Natural killer cell (primary cell): ENCODE measurements at regions not wholly inside any gene's neighbourhood (a gene's known extent, or its start where the extent isn't known, plus 50 kb on each side); places are given as distances from the start of the nearest gene placed in this dataset.

Experiments
- ATAC-seq, 3 donors: fragments of 150-1000 bp in 2 of 3; fragments of 200-7000 bp in 1 of 3; cut with Tn5 transposase; 1 replicate in 1 of 3; 2 replicates in 2 of 3; pipeline ENCODE4 v1.10.0; 2021; ENCODE audit warnings: mild to moderate bottlenecking in 2 of 3, moderate library complexity in 2 of 3
- DNase-seq, 2 donors: peaks; one replicate each; pipeline versions ENCODE4 v3.0.0 to v3.0.0-alpha.2; 2013 to 2021; ENCODE audit warnings: mixed read lengths in 1 of 2
- H3K27ac ChIP-seq: one replicate; pipeline ENCODE4 v1.5.1; 2013; ENCODE audit warnings: mild to moderate bottlenecking, low read length
- H3K27me3 ChIP-seq: one replicate; pipeline ENCODE4 v1.6.1; 2013; ENCODE audit warnings: low read length; ENCODE audit not compliant: control insufficient read depth, insufficient read depth
- H3K36me3 ChIP-seq: one replicate; pipeline ENCODE4 v1.6.1; 2013; ENCODE audit warnings: low read length; ENCODE audit not compliant: control insufficient read depth, insufficient read depth
- H3K4me1 ChIP-seq: one replicate; pipeline ENCODE4 v1.6.1; 2013; ENCODE audit warnings: low read length; ENCODE audit not compliant: control insufficient read depth, insufficient read depth
- H3K4me3 ChIP-seq: one replicate; pipeline ENCODE4 v1.5.1; 2013; ENCODE audit warnings: low read length
- H3K9me3 ChIP-seq: one replicate; pipeline ENCODE4 v1.6.1; 2013; ENCODE audit warnings: low read length; ENCODE audit not compliant: control insufficient read depth, insufficient read depth
- H3K27ac Mint-ChIP-seq, 2 donors: one replicate each; pipeline ENCODE4 v1.8.0; 2022; ENCODE audit warnings: mild to moderate bottlenecking in 2 of 2, mixed read lengths in 2 of 2, moderate library complexity in 1 of 2
- H3K27me3 Mint-ChIP-seq, 2 donors: one replicate each; pipeline ENCODE4 v1.8.0; 2022; ENCODE audit warnings: low read depth in 2 of 2, mixed read lengths in 2 of 2
- H3K36me3 Mint-ChIP-seq: one replicate; pipeline ENCODE4 v1.8.0; 2022; ENCODE audit warnings: mixed read lengths
- H3K4me1 Mint-ChIP-seq, 2 donors: one replicate each; pipeline ENCODE4 v1.8.0; 2022; ENCODE audit warnings: mixed read lengths in 2 of 2
- H3K4me3 Mint-ChIP-seq: one replicate; pipeline ENCODE4 v1.8.0; 2022; ENCODE audit warnings: mild to moderate bottlenecking, moderate library complexity, mixed read lengths
- H3K9me3 Mint-ChIP-seq, 2 donors: one replicate each; pipeline ENCODE4 v1.8.0; 2022; ENCODE audit warnings: mixed read lengths in 2 of 2
- CTCF ChIP-seq: fragments of 200-600 bp; IDR thresholded peaks from one replicate; pipeline ENCODE4 v1.8.0; 2022; ENCODE audit warnings: antibody characterized with exemption
- WGBS: methylation state at CpG from one replicate; pipeline ENCODE4 v1.1.7; 2013; ENCODE audit warnings: missing lambda C conversion rate; ENCODE audit not compliant: insufficient coverage; 5-methylcytosine and 5-hydroxymethylcytosine counted together
- intact Hi-C: fragments of 100-400 bp; cut with micrococcal nuclease; formaldehyde crosslinking; loops from one replicate; pipeline ENCODE4 v1.14.2; 2022

GRCh38 chrY:13756615-13757014 is 52.9 kb downstream of the TMSB4Y start:
- Mint-ChIP-seq H3K27ac (no peak overlapping the region), H3K9me3 (no peaks in the 10 kb centered on the region), H3K4me1 (peaks cover 0 to 4% of the 10 kb centered on the region in 2 donors), H3K36me3 (no peaks in the 10 kb centered on the region), H3K4me3 (no peak overlapping the region), H3K27me3 (no peaks in the 10 kb centered on the region)
- no peaks in the 10 kb centered on the region for H3K36me3 ChIP-seq
- TF ChIP-seq CTCF, result no peak
- no peak overlapping the region for H3K27ac ChIP-seq
- H3K27me3 ChIP-seq, result no peaks in the 10 kb centered on the region
- peaks cover 7% of the 10 kb centered on the region for H3K4me1 ChIP-seq
- H3K9me3 ChIP-seq, result no peaks in the 10 kb centered on the region
- no peak overlapping the region for H3K4me3 ChIP-seq
- intact Hi-C loops, result no loop called here
- WGBS, result no CpG with 5 or more reads among the region's 1 CpG
- ATAC-seq (no peak), DNase-seq (no peak)

- Mint-ChIP-seq H3K4me3 (no peak overlapping the region), H3K27me3 (no peaks in the 10 kb centered on the region), H3K4me1 (no peaks in the 10 kb centered on the region), H3K36me3 (no peaks in the 10 kb centered on the region), H3K9me3 (no peaks in the 10 kb centered on the region), H3K27ac (no peak overlapping the region)
- Histone ChIP-seq H3K4me3 (no peak overlapping the region), H3K27ac (no peak overlapping the region), H3K36me3 (no peaks in the 10 kb centered on the region), H3K4me1 (no peaks in the 10 kb centered on the region), H3K9me3 (no peaks in the 10 kb centered on the region), H3K27me3 (no peaks in the 10 kb centered on the region)
- ATAC-seq (no peak), DNase-seq (no peak)
- 100% methylated on average over 6 of the region's 6 CpGs for WGBS
- intact Hi-C loops, result no loop called here
- TF ChIP-seq CTCF, result no peak
Observed at GRCh38 chrY:13766040-13766439, 62.3 kb downstream of the TMSB4Y start.

DNA sequence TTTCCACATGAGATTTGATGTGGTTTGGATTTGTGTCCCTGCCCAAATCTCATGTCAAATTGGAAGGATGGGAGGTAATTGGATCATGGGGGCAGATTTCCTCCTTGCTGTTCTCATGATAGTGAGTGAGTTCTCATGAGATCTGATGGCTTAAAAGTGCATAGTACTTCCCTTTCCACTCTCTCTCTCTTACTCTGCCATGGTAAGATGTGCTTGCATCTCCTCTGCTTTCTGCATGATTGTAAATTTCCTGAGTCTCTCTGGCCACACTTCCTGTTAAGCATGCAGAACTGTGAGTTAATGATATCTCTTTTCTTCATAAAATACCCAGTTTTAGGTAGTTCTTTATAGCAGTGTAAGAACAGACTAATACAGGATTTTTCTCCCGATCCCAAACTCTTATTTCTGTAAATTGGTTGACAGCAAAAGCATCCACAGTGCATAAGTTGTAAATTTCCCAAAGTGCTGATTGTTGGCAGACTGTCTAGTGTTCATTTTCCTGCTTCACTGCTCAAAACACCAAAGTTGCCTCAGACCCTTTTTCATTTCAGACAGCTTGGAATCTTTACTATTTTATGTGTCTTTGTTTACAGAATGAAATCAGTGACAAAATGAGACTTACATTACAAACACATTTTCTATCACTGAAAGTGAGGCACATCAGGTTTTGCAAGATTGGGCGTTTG is 86.6 kb downstream of the TMSB4Y start:
- H3K4me3 ChIP-seq, result no peak overlapping the region
- intact Hi-C loops, result no loop called here
- TF ChIP-seq CTCF, result no peak
- DNase-seq (no peak), ATAC-seq (no peak)
- H3K27me3 Mint-ChIP-seq, result no peaks in the 10 kb centered on the region
- H3K27ac ChIP-seq, result no peak overlapping the region
- peaks cover 0 to 3% of the 10 kb centered on the region in 2 donors for H3K9me3 Mint-ChIP-seq
- no peaks in the 10 kb centered on the region for H3K4me1 ChIP-seq
- H3K4me3 Mint-ChIP-seq, result no peak overlapping the region
- no peaks in the 10 kb centered on the region for H3K9me3 ChIP-seq
- H3K36me3 Mint-ChIP-seq, result no peaks in the 10 kb centered on the region
- peaks cover 0 to 6% of the 10 kb centered on the region in 2 donors for H3K4me1 Mint-ChIP-seq
- H3K27me3 ChIP-seq, result no peaks in the 10 kb centered on the region
- no peak overlapping the region for H3K27ac Mint-ChIP-seq
- WGBS, result no CpG with 5 or more reads among the region's 2 CpGs
- H3K36me3 ChIP-seq, result no peaks in the 10 kb centered on the region

GRCh38 chrY:13795067-13795466 is 91.4 kb downstream of the TMSB4Y start:
- Mint-ChIP-seq H3K4me3 (no peak overlapping the region), H3K36me3 (no peaks in the 10 kb centered on the region), H3K27me3 (no peaks in the 10 kb centered on the region), H3K9me3 (no peaks in the 10 kb centered on the region), H3K27ac (no peak overlapping the region), H3K4me1 (peaks cover 0 to 4% of the 10 kb centered on the region in 2 donors)
- ATAC-seq (no peak), DNase-seq (no peak)
- Histone ChIP-seq H3K36me3 (no peaks in the 10 kb centered on the region), H3K27ac (no peak overlapping the region), H3K27me3 (no peaks in the 10 kb centered on the region), H3K4me1 (no peaks in the 10 kb centered on the region), H3K4me3 (no peak overlapping the region), H3K9me3 (no peaks in the 10 kb centered on the region)
- intact Hi-C loops, result no loop called here
- no peak for TF ChIP-seq CTCF
- WGBS, result no CpG with 5 or more reads among the region's 1 CpG
